WTC11 (cell line): ENCODE measurements at regions not wholly inside any gene's neighbourhood (a gene's known extent, or its start where the extent isn't known, plus 50 kb on each side); places are given as distances from the start of the nearest gene placed in this dataset.

Source experiments
- ATAC-seq: fragments of 200-7000 bp; cut with Tn5 transposase; 2 replicates; pipeline ENCODE4 v1.10.0; 2021; ENCODE audit warnings: mild to moderate bottlenecking, moderate library complexity
- CTCF ChIA-PET: fragments of 300-600 bp; sonication (Branson Sonifier 250); formaldehyde crosslinking; loops from one replicate; lab custom pipeline; 2021; ENCODE audit warnings: antibody characterized with exemption; lab: Charles Lee
- POLR2A ChIA-PET: fragments of 350-600 bp; sonication (Branson Sonifier 250); formaldehyde crosslinking; loops from one replicate; lab custom pipeline; 2021; ENCODE audit warnings: antibody characterized with exemption; lab: Charles Lee
- DNase-seq: peaks from one replicate; pipeline ENCODE4 v3.0.0; 2021; ENCODE audit warnings: low spot score
- H3K27ac Mint-ChIP-seq: 2 replicates; pipeline ENCODE4 v1.8.0; 2021; ENCODE audit warnings: mixed read lengths
- H3K27me3 Mint-ChIP-seq: 2 replicates; pipeline ENCODE4 v1.8.0; 2021; ENCODE audit warnings: low read depth, mild to moderate bottlenecking, moderate library complexity, mixed read lengths
- H3K36me3 Mint-ChIP-seq: 2 replicates; pipeline ENCODE4 v1.8.0; 2021; ENCODE audit warnings: mixed read lengths
- H3K4me1 Mint-ChIP-seq: 2 replicates; pipeline ENCODE4 v1.8.0; 2022; ENCODE audit warnings: mixed read lengths
- H3K4me3 Mint-ChIP-seq: 2 replicates; pipeline ENCODE4 v1.8.0; 2021; ENCODE audit warnings: mild to moderate bottlenecking, moderate library complexity, mixed read lengths
- H3K9me3 Mint-ChIP-seq: 2 replicates; pipeline ENCODE4 v1.8.0; 2021; ENCODE audit warnings: mixed read lengths
- AR ChIP-seq: fragments of 250-450 bp; sonication (Bioruptor Pico); IDR thresholded peaks from 2 replicates; pipeline ENCODE4 v1.9.0; 2021; ENCODE audit warnings: mild to moderate bottlenecking
- ATF6 ChIP-seq: sonication (generic); formaldehyde crosslinking; IDR thresholded peaks from 2 replicates; pipeline ENCODE4 v1.8.1; 2023; ENCODE audit warnings: mild to moderate bottlenecking, missing genetic modification reagents
- CDX4 ChIP-seq: fragments of 250-450 bp; sonication (Bioruptor Pico); IDR thresholded peaks from 2 replicates; pipeline ENCODE4 v1.9.0; 2021; ENCODE audit warnings: moderate library complexity, mild to moderate bottlenecking, inconsistent platforms, borderline replicate concordance
- CREB1 ChIP-seq: sonication (generic); formaldehyde crosslinking; IDR thresholded peaks from 2 replicates; pipeline ENCODE4 v1.8.0; 2023; ENCODE audit warnings: mild to moderate bottlenecking, missing genetic modification reagents
- ESRRA ChIP-seq: sonication (generic); formaldehyde crosslinking; IDR thresholded peaks from 2 replicates; pipeline ENCODE4 v1.8.1; 2022; ENCODE audit warnings: mild to moderate bottlenecking, missing genetic modification reagents, borderline replicate concordance
- FOXP4 ChIP-seq: sonication (generic); formaldehyde crosslinking; IDR thresholded peaks from 2 replicates; pipeline ENCODE4 v1.8.0; 2022; ENCODE audit warnings: mild to moderate bottlenecking, missing genetic modification reagents
- HMGXB4 ChIP-seq: sonication (generic); formaldehyde crosslinking; IDR thresholded peaks from 2 replicates; pipeline ENCODE4 v1.8.1; 2023; ENCODE audit warnings: mild to moderate bottlenecking, moderate library complexity, missing genetic modification reagents
- NFE2L1 ChIP-seq: sonication (generic); formaldehyde crosslinking; IDR thresholded peaks from 2 replicates; pipeline ENCODE4 v1.8.1; 2023; ENCODE audit warnings: missing genetic modification reagents
- NR1H2 ChIP-seq: sonication (generic); formaldehyde crosslinking; IDR thresholded peaks from 2 replicates; pipeline ENCODE4 v1.9.0; 2021; ENCODE audit warnings: mild to moderate bottlenecking, moderate library complexity, missing genetic modification reagents
- SMAD3 ChIP-seq: sonication (generic); formaldehyde crosslinking; IDR thresholded peaks from 2 replicates; pipeline ENCODE4 v1.8.0; 2022; ENCODE audit warnings: missing genetic modification reagents, mild to moderate bottlenecking, borderline replicate concordance
- TEAD1 ChIP-seq: sonication (generic); formaldehyde crosslinking; IDR thresholded peaks from 2 replicates; pipeline ENCODE4 v1.8.0; 2022; ENCODE audit warnings: mild to moderate bottlenecking, missing genetic modification reagents
- ZNF121 ChIP-seq: sonication (generic); formaldehyde crosslinking; IDR thresholded peaks from 2 replicates; pipeline ENCODE4 v1.8.0; 2023; ENCODE audit warnings: missing genetic modification reagents
- ZNF263 ChIP-seq: sonication (generic); formaldehyde crosslinking; IDR thresholded peaks from 2 replicates; pipeline ENCODE4 v1.8.1; 2022; ENCODE audit warnings: low read depth, mild to moderate bottlenecking, moderate library complexity, missing genetic modification reagents
- ZNF317 ChIP-seq: sonication (generic); formaldehyde crosslinking; IDR thresholded peaks from 2 replicates; pipeline ENCODE4 v1.8.1; 2023; ENCODE audit warnings: low read depth, mild to moderate bottlenecking, moderate library complexity, missing genetic modification reagents, borderline replicate concordance
- ZSCAN18 ChIP-seq: fragments of 250-450 bp; sonication (Bioruptor Pico); IDR thresholded peaks from 2 replicates; pipeline ENCODE4 v2.1.2; 2022; ENCODE audit warnings: mild to moderate bottlenecking, moderate library complexity

- TF ChIP-seq ZNF317 (CRISPR knock-in tag) (no peak), ESRRA (CRISPR knock-in tag) (no peak), AR (CRISPR knock-in tag) (no peak), ZNF263 (CRISPR knock-in tag) (no peak)
Observed at GRCh38 chr22:49525360-49525759, 302.3 kb downstream of the BRD1 start (continued).

- ChIA-PET POLR2A (no interaction called here), CTCF (interaction anchor here (1.4 to 2.0 kb wide), 3 partner anchors 9 to 108 kb away, joined by 3 to 7 read pairs (median 6); no protein-coding TSS in a partner anchor)
- DNase-seq (no peak), ATAC-seq (no peak)
- Mint-ChIP-seq H3K36me3 (no peaks in the 10 kb centered on the region), H3K4me1 (peaks cover 28% of the 10 kb centered on the region), H3K4me3 (no peak overlapping the region)
- TF ChIP-seq FOXP4 (CRISPR knock-in tag) (no peak), HMGXB4 (CRISPR knock-in tag) (no peak), ZNF121 (CRISPR knock-in tag) (no peak), CREB1 (CRISPR knock-in tag) (no peak), ZSCAN18 (CRISPR knock-in tag) (no peak), NR1H2 (CRISPR knock-in tag) (no peak), NFE2L1 (no peak), TEAD1 (no peak), CDX4 (no peak), SMAD3 (CRISPR knock-in tag) (no peak), ATF6 (no peak)
- TF ChIP-seq, all 79 proteins: peak for 0
- peak overlapping the region; percentile 90; the same call in 1 of the 2 replicates for H3K27ac Mint-ChIP-seq
- no peaks in the 10 kb centered on the region; the same call in 1 of the 2 replicates for H3K9me3 Mint-ChIP-seq
- no peaks in the 10 kb centered on the region; the same call in 1 of the 2 replicates for H3K27me3 Mint-ChIP-seq
Observed at GRCh38 chr22:49524362-49524761, 303.3 kb downstream of the BRD1 start.
